IMR-90 (cell line): ENCODE measurements at regions not wholly inside any gene's neighbourhood (a gene's known extent, or its start where the extent isn't known, plus 50 kb on each side); places are given as distances from the start of the nearest gene placed in this dataset.

ENCODE experiments used
- ATAC-seq: fragments of 200-7000 bp; cut with Tn5 transposase; 2 replicates; pipeline ENCODE4 v1.9.1; 2020; ENCODE audit warnings: low read depth, mild to moderate bottlenecking, moderate library complexity
- BruUV-seq: library from RNA; stranded (reverse); fragments of 400-500 nt; replicated peaks from 2 replicates; lab custom pipeline; 2021; lab: Mats Ljungman, UMichigan
- CTCF ChIA-PET: fragments of 300-600 bp; formaldehyde crosslinking; extraction: SDS; loops from one replicate; lab custom pipeline; 2021; ENCODE audit warnings: antibody characterized with exemption; lab: Yijun Ruan, JAX
- POLR2A ChIA-PET: fragments of 300-600 bp; sonication (Branson Sonifier 250); formaldehyde crosslinking; loops from one replicate; lab custom pipeline; 2022; ENCODE audit warnings: antibody characterized with exemption; ENCODE audit not compliant: unreplicated experiment; lab: Charles Lee
- DNase-seq: peaks from one replicate; pipeline ENCODE4 v3.0.0; 2013
- H2AFZ ChIP-seq: replicated peaks from 2 replicates; pipeline ENCODE3; 2013; ENCODE audit warnings: low read length, mild to moderate bottlenecking; ENCODE audit not compliant: poor library complexity
- H2AK5ac ChIP-seq: 2 replicates; pipeline ENCODE4 v1.6.1; 2013; ENCODE audit warnings: low read depth, low read length, inconsistent platforms
- H2AK9ac ChIP-seq: replicated peaks from 2 replicates; pipeline ENCODE3; 2013; ENCODE audit warnings: mild to moderate bottlenecking, low read depth, low read length, moderate library complexity; ENCODE audit not compliant: poor library complexity
- H2BK120ac ChIP-seq: 2 replicates; pipeline ENCODE4 v1.6.1; 2013; ENCODE audit warnings: low read depth, low read length, inconsistent platforms
- H2BK15ac ChIP-seq: 3 replicates; pipeline ENCODE4 v1.6.1; 2013; ENCODE audit warnings: low read depth, low read length, inconsistent platforms
- H2BK20ac ChIP-seq: 2 replicates; pipeline ENCODE4 v1.6.1; 2013; ENCODE audit warnings: low read depth, mild to moderate bottlenecking, inconsistent platforms, low read length, moderate library complexity
- H2BK5ac ChIP-seq: 2 replicates; pipeline ENCODE4 v1.6.1; 2013; ENCODE audit warnings: mild to moderate bottlenecking, low read depth, low read length, inconsistent platforms; ENCODE audit not compliant: poor library complexity, severe bottlenecking
- H3K14ac ChIP-seq: replicated peaks from 2 replicates; pipeline ENCODE4 v1.6.1; 2013; ENCODE audit warnings: low read depth, low read length, inconsistent platforms
- H3K18ac ChIP-seq: 2 replicates; pipeline ENCODE4 v1.6.1; 2013; ENCODE audit warnings: low read depth, low read length, control low read depth
- H3K23ac ChIP-seq: 2 replicates; pipeline ENCODE4 v1.6.1; 2013; ENCODE audit warnings: low read depth, low read length, inconsistent platforms
- H3K27ac ChIP-seq: 2 replicates; pipeline ENCODE4 v1.5.1; 2013; ENCODE audit warnings: mild to moderate bottlenecking, control low read depth, low read length; ENCODE audit not compliant: insufficient read depth
- H3K27me3 ChIP-seq: 2 replicates; pipeline ENCODE4 v1.6.1; 2013; ENCODE audit warnings: low read length; ENCODE audit not compliant: control insufficient read depth, insufficient read depth
- H3K36me3 ChIP-seq: 2 replicates; pipeline ENCODE4 v1.6.1; 2013; ENCODE audit warnings: low read length, mixed read lengths; ENCODE audit not compliant: control insufficient read depth, insufficient read depth
- H3K4ac ChIP-seq: 2 replicates; pipeline ENCODE4 v1.6.1; 2013; ENCODE audit warnings: low read depth, low read length, inconsistent platforms
- H3K4me1 ChIP-seq: 2 replicates; pipeline ENCODE4 v1.6.1; 2013; ENCODE audit warnings: low read length, mixed read lengths; ENCODE audit not compliant: control insufficient read depth, insufficient read depth
- H3K4me2 ChIP-seq: 2 replicates; pipeline ENCODE4 v1.6.1; 2013; ENCODE audit warnings: low read depth, mild to moderate bottlenecking, control low read depth, low read length, moderate library complexity
- H3K4me3 ChIP-seq: 2 replicates; pipeline ENCODE4 v1.5.1; 2013; ENCODE audit warnings: low read depth, mild to moderate bottlenecking, control low read depth, low read length, moderate library complexity; ENCODE audit not compliant: insufficient read depth
- H3K56ac ChIP-seq: 2 replicates; pipeline ENCODE4 v1.6.1; 2013; ENCODE audit warnings: low read length, inconsistent platforms; ENCODE audit not compliant: insufficient read depth; ENCODE audit errors: extremely low read depth
- H3K79me1 ChIP-seq, 2 experiments: 2 replicates each; pipeline ENCODE4 v1.6.1; 2013; ENCODE audit warnings: low read length in 2 of 2, inconsistent platforms in 1 of 2, low read depth in 1 of 2
- H3K9ac ChIP-seq: 2 replicates; pipeline ENCODE4 v1.6.1; 2013; ENCODE audit warnings: low read depth, low read length, control low read depth
- H3K9me1 ChIP-seq: 2 replicates; pipeline ENCODE4 v1.6.1; 2013; ENCODE audit warnings: low read length, inconsistent platforms; ENCODE audit not compliant: insufficient read depth
- H3K9me3 ChIP-seq: 2 replicates; pipeline ENCODE4 v1.6.1; 2013; ENCODE audit warnings: low read length; ENCODE audit not compliant: control insufficient read depth, insufficient read depth
- H4K20me1 ChIP-seq: 2 replicates; pipeline ENCODE4 v1.6.1; 2013; ENCODE audit warnings: low read length, inconsistent platforms; ENCODE audit not compliant: insufficient read depth
- H4K5ac ChIP-seq: 2 replicates; pipeline ENCODE4 v1.6.1; 2013; ENCODE audit warnings: mild to moderate bottlenecking, low read depth, low read length, control low read depth
- H4K8ac ChIP-seq, 2 experiments: 2 replicates each; pipeline ENCODE4 v1.6.1; 2013; ENCODE audit warnings: low read depth in 2 of 2, low read length in 2 of 2, control low read depth in 1 of 2, inconsistent platforms in 1 of 2
- H4K91ac ChIP-seq: 2 replicates; pipeline ENCODE4 v1.6.1; 2013; ENCODE audit warnings: low read depth, low read length, inconsistent platforms; ENCODE audit not compliant: insufficient read depth
- BHLHE40 ChIP-seq: fragments of 150-350 bp; IDR thresholded peaks from 2 replicates; pipeline ENCODE4 v1.6.1; 2016; ENCODE audit warnings: mild to moderate bottlenecking, low read depth, low read length
- CEBPB ChIP-seq: IDR thresholded peaks from 2 replicates; pipeline ENCODE4 v1.6.1; 2012; ENCODE audit warnings: low read depth, low read length, improper control_type of control experiment
- CHD1 ChIP-seq: IDR thresholded peaks from 2 replicates; pipeline ENCODE4 v1.6.1; 2012; ENCODE audit warnings: low read depth, low read length, improper control_type of control experiment
- FOS ChIP-seq: fragments of 150-350 bp; IDR thresholded peaks from 2 replicates; pipeline ENCODE4 v1.6.1; 2016; ENCODE audit warnings: low read depth, low read length
- MAFK ChIP-seq: IDR thresholded peaks from 2 replicates; pipeline ENCODE4 v1.6.1; 2012; ENCODE audit warnings: low read depth, low read length, improper control_type of control experiment
- MAZ ChIP-seq: IDR thresholded peaks from 2 replicates; pipeline ENCODE4 v1.6.1; 2012; ENCODE audit warnings: low read depth, mild to moderate bottlenecking, low read length, improper control_type of control experiment, moderate library complexity, borderline replicate concordance
- MXI1 ChIP-seq: IDR thresholded peaks from 2 replicates; pipeline ENCODE4 v1.6.1; 2012; ENCODE audit warnings: low read depth, mild to moderate bottlenecking, low read length, moderate library complexity, borderline replicate concordance
- NFE2L2 ChIP-seq: fragments of 150-350 bp; IDR thresholded peaks from 2 replicates; pipeline ENCODE4 v1.6.1; 2016; ENCODE audit warnings: low read depth, mild to moderate bottlenecking, low read length
- RAD21 ChIP-seq: IDR thresholded peaks from 2 replicates; pipeline ENCODE4 v1.6.1; 2012; ENCODE audit warnings: low read length, improper control_type of control experiment
- RCOR1 ChIP-seq: IDR thresholded peaks from 2 replicates; pipeline ENCODE4 v1.6.1; 2012; ENCODE audit warnings: mild to moderate bottlenecking, low read length, improper control_type of control experiment; ENCODE audit not compliant: insufficient replicate concordance
- RFX5 ChIP-seq: IDR thresholded peaks from 2 replicates; pipeline ENCODE4 v1.8.0; 2012; ENCODE audit warnings: low read depth, mild to moderate bottlenecking, low read length, moderate library complexity
- SMC3 ChIP-seq: fragments of 150-350 bp; IDR thresholded peaks from 2 replicates; pipeline ENCODE4 v1.6.1; 2016; ENCODE audit warnings: low read depth, mild to moderate bottlenecking, antibody characterized with exemption, low read length, moderate library complexity
- USF2 ChIP-seq: fragments of 150-350 bp; IDR thresholded peaks from 2 replicates; pipeline ENCODE4 v1.6.1; 2017; ENCODE audit warnings: mild to moderate bottlenecking, antibody characterized with exemption, low read length, low read depth
- WGBS, 2 experiments: methylation state at CpG; one replicate each; pipeline versions ENCODE4 v1.1.5 to v1.1.7; 2013; ENCODE audit warnings: missing lambda C conversion rate in 2 of 2; ENCODE audit not compliant: insufficient read length in 1 of 2; ENCODE audit errors: extremely low coverage in 2 of 2; 5-methylcytosine and 5-hydroxymethylcytosine counted together
- dilution Hi-C: fragments of 300-500 bp; cut with HindIII; formaldehyde crosslinking; loops from one replicate; pipeline ENCODE4 v1.14.3; 2018; ENCODE audit warnings: low sequenced_read_pairs; ENCODE audit not compliant: unreplicated experiment
- in situ Hi-C: fragments of 300-500 bp; cut with MboI; formaldehyde crosslinking; loops from 3 replicates; pipeline ENCODE4 v1.14.3; 2019; ENCODE audit warnings: low sequenced_read_pairs, inconsistent platforms, mixed read lengths
- intact Hi-C: fragments of 100-400 bp; cut with micrococcal nuclease; formaldehyde crosslinking; loops from 2 replicates; pipeline ENCODE4 v1.10.0; 2022
- TF ChIP-seq, protein P1 (sequence below): fragments of 150-350 bp; IDR thresholded peaks from 2 replicates; pipeline ENCODE4 v1.6.1; 2016; ENCODE audit warnings: low read depth, mild to moderate bottlenecking, low read length, moderate library complexity, borderline replicate concordance

- no peaks in the 10 kb centered on the region for H3K9me1 ChIP-seq
- no peak overlapping the region for H3K18ac ChIP-seq
- no peak overlapping the region for H2AK9ac ChIP-seq
- ATAC-seq = no peak
- dilution Hi-C loops = no loop called here
- ChIA-PET CTCF (no interaction called here), POLR2A (no interaction called here)
- H3K36me3 ChIP-seq = no peaks in the 10 kb centered on the region
- H3K56ac ChIP-seq = no peak overlapping the region
- no peaks in the 10 kb centered on the region for H3K27me3 ChIP-seq
- TF ChIP-seq CHD1 (no peak), MXI1 (no peak), MAFK (no peak), FOS (no peak), RAD21 (no peak), RFX5 (no peak), NFE2L2 (no peak), RCOR1 (no peak), MAZ (no peak), SMC3 (no peak), CEBPB (no peak), USF2 (no peak), BHLHE40 (no peak)
- TF ChIP-seq, protein P1, sequence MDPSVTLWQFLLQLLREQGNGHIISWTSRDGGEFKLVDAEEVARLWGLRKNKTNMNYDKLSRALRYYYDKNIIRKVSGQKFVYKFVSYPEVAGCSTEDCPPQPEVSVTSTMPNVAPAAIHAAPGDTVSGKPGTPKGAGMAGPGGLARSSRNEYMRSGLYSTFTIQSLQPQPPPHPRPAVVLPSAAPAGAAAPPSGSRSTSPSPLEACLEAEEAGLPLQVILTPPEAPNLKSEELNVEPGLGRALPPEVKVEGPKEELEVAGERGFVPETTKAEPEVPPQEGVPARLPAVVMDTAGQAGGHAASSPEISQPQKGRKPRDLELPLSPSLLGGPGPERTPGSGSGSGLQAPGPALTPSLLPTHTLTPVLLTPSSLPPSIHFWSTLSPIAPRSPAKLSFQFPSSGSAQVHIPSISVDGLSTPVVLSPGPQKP = no peak
- H3K79me1 ChIP-seq = no peaks in the 10 kb centered on the region
- WGBS, 2 experiments = no CpG with 5 or more reads among the region's 3 CpGs
- no peak overlapping the region for H3K27ac ChIP-seq
- peaks cover 10% of the 10 kb centered on the region for H3K9me3 ChIP-seq
- H2BK120ac ChIP-seq = no peak overlapping the region
- no peak overlapping the region for H4K5ac ChIP-seq
- no peaks in the 10 kb centered on the region for H3K4me1 ChIP-seq
- no peak for DNase-seq
- no peak overlapping the region for H3K14ac ChIP-seq
- intact Hi-C loops = no loop called here
- no peak overlapping the region for H3K4ac ChIP-seq
- no peak overlapping the region for H4K91ac ChIP-seq
- BruUV-seq = no TSS peak
- H3K4me3 ChIP-seq = no peak overlapping the region
- no peak overlapping the region for H3K9ac ChIP-seq
- no peak overlapping the region for H3K23ac ChIP-seq
- in situ Hi-C loops = no loop called here
- H2BK15ac ChIP-seq = no peak overlapping the region
- no peaks in the 10 kb centered on the region for H4K20me1 ChIP-seq
- H3K4me2 ChIP-seq = no peak overlapping the region
- H4K8ac ChIP-seq = no peak overlapping the region
- no peak overlapping the region for H2AFZ ChIP-seq
- no peak overlapping the region for H2BK5ac ChIP-seq
- H2BK20ac ChIP-seq = no peak overlapping the region
- H2AK5ac ChIP-seq = no peak overlapping the region
Observed at GRCh38 chr12:110998165-110998564, 77.8 kb upstream of the MYL2 start.
